LHCN-M2 (cell line): ENCODE measurements at regions not wholly inside any gene's neighbourhood (a gene's known extent, or its start where the extent isn't known, plus 50 kb on each side); places are given as distances from the start of the nearest gene placed in this dataset.
"Not testable (repeated sequence)": the region's sequence is repeated elsewhere in the genome, so short reads cannot be mapped to it uniquely, and the experiment has no call there.

Experiments used
- DNase-seq: peaks from one replicate; pipeline ENCODE4 v3.0.0-alpha.2; 2012; ENCODE audit warnings: low read depth

GRCh38 chr6:6724539-6725467 is 136.3 kb downstream of the LY86 start:
- peak; percentile 73 for DNase-seq

DNA sequence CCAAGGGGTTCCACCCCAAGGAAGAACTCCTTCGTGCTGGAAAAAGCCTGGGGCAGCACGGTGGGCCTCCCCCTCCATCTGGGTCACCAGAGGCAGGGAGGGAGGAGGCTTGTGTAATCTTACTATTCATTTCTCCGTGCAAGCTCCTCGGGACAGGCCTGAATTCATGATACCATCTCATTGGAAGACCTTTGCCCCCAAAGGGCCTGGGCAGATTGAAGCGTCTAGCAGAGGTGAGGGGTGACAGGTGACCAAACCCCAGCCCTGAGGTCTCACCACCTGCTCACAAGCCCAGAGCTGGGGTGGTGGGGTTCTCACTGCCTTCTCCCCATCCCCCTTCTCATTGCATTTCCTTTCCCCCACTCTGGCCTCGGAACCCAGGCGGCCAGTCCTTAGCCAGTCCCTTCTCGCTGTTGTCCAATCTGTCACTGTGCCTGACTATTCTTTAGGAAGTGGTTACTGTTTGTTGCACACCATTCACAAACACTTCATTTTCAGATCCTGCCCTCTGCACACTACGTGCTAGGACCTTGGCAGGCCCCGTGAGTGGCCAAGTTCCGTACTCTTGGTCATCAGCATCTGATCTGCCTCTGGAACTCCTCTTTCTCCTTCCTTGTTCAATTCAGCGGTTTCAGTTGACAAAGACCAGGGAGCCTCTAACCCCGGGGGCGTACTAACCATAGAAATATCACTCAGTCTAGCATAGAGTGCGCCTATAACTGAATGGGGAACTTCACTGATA is 137.1 kb downstream of the LY86 start:
- no peak for DNase-seq

- no peak for DNase-seq
Measured at GRCh38 chr6:6728169-6728941, 139.8 kb downstream of the LY86 start.

DNA sequence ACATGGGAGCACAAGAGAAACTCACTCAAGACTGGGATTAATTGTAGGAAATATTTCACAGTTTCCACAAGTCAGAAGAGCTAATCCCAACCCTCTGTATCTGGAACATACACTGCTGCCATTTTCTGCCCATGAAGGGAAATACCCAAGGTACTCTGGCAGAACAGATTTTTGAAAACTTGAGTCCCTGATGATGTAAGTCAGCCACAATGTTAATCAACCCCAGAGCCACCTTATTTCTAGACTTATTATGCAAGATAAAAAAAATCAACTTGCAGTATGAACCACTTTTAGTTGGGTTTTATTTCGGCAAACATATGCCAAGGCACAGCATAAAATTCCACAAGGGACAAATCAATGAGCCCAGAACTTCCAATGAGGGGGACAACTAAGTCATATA is 141.5 kb downstream of the LY86 start:
- no peak for DNase-seq

- peak; percentile 96 for DNase-seq
Measured at GRCh38 chr6:6730831-6731230, 142.3 kb downstream of the LY86 start.

- DNase-seq, result peak; percentile 14
Measured at GRCh38 chr6:6734479-6735465, 146.3 kb downstream of the LY86 start.

DNA sequence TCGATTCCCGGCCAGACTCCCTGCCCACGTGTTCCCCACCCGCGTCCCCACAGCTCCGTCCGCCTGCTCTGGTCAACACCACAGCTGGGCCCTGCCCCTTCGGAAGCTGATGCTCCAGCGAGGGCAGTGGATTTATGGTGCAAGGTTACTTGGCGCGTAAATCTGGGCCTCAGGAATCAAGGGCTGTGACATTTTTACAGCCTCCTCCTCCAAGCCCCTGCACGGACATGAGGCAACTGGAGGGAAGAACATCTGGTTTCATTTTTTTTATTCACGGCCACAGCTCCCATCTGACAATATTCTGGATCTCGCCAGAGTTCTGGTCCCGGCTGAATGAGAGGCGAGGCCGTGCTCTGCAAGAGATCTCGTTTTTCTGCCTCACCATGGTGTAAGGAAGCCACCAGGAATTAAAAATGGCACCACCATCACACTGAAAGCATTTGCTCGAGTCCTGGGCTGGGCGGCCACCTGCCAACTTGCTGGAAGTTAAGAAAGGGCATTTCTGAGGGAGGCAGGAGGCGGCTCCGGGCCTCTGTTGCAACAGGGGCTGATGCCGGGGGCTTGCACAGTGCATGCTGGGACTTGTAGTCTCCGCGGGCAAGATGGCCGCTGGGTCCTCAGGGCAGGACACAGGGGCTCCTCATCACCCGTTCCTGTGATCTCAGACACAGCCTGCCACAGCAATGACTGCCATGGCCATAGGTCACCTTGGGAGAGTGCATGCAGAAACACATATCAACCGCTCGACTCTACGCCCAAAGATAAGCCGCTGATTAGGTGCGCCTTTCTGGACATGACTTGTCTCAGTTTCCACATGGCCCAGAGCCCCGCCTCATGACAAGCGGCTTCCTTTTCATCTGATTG is 148.5 kb downstream of the LY86 start:
- DNase-seq, result peak; percentile 30

DNA sequence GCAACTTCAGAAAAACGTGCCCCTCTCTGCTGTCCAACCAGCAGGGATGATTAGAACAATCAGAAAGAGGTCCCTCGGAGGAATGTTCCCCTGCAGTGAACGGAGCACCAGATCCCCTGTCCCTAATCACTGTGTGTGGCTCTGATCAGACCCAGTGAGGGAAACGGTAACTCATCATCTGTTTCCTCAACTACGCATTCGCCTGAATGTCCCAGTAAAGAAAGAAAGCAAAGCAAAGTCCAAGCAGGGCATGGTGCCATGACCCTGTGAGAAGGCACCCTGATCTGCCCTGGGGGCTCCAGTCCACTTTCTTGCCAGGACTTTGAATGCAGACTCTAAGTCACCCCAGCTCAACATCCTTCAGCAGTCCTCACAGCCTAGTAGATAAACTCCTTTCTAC is 149.2 kb downstream of the LY86 start:
- DNase-seq, result no peak

DNA sequence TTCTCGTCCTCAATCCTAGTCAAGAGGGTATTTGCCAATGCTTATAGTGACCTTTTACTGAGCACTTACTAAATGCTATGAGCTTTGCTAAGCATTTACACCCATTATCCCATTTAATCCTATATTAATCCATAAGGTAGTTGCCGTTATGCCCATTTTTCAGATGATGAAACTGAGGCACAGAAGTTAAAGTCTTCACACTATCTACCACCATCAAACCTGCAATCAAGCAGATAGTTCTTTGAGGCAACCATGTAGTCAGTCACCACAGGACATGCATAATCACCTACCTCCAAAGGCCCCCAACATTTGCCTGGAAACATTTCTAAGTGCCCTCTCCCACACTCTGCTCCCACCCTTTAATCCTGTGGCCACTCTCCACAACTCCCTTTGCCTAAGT is 149.6 kb downstream of the LY86 start:
- no peak for DNase-seq

GRCh38 chr6:6738922-6739716 is 150.6 kb downstream of the LY86 start:
- DNase-seq, result no peak

GRCh38 chr6:6740595-6740994 is 152.1 kb downstream of the LY86 start:
- DNase-seq, result no peak

DNA sequence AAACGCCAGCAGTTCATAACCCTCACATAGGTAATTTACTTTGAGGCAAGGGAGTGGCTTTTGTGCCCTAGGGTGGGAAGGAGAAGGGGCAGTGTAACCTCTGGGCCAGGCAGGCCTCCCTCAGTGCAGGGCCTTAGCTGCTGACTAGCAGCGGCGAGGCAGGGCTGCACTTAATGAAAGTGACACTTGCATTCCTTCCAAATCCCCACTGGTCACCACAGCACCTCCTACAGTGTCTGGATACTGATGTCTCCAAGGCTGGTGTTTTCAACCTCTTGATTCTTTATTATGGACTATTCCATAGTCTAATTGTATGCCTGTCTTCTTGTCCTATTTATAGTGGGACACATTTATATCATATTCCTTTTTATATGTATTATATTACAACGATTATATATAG is 152.7 kb downstream of the LY86 start:
- no peak for DNase-seq

DNA sequence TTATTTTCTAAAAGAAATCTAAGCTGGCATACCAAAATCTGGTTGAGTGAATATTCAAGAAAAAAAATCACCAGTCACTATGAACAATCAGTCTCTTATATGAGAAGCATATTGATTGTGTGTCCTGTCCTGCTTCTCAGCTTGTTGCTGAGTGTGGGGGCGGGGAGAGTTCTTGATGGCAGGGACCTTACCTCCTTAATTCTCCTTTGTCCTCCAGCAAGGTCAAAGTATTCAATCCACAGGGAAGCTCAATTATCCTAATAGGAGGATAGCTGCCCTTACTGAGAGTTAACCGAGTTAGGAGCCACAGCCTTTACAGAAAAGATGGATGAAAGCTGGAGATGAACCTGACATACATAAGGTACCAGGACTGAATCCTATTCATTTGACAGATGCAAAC is 154.0 kb downstream of the LY86 start:
- DNase-seq, result no peak

- DNase-seq, result no peak
Measured at GRCh38 chr6:6744551-6744950, 156.0 kb downstream of the LY86 start.

GRCh38 chr6:6745637-6746332 is 157.3 kb downstream of the LY86 start:
- DNase-seq, result not testable (repeated sequence)

GRCh38 chr6:6746333-6746969 is 157.9 kb downstream of the LY86 start:
- DNase-seq, result peak; percentile 85

GRCh38 chr6:6746970-6747338 is 158.4 kb downstream of the LY86 start:
- DNase-seq, result no peak

DNA sequence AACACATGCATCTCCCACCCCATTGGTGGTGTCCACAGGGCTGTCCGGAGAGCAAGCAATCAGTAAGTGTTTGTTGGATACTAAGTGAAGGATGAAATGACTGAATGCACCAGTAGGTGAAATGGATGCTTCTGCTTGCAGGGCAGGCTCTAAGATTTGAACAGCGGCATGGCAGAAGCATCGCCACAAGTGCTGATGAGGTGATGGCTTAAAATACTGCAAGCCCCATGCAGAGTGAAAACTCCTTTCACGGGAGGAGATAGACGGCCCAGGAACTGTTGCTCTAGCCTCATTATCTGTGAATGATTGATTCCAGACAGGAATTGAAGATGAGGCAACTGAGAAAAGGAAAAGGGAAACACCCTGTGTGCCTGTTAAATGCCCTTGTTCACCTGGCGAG is 158.9 kb downstream of the LY86 start:
- no peak for DNase-seq
